ENCODE measurements at regions not wholly inside any gene's neighbourhood (a gene's known extent, or its start where the extent isn't known, plus 50 kb on each side); places are given as distances from the start of the nearest gene placed in this dataset.
"Not testable (repeated sequence)": the region's sequence is repeated elsewhere in the genome, so short reads cannot be mapped to it uniquely, and the experiment has no call there.

- Histone ChIP-seq H3K36me3 (ENCODE audit: low read depth) (no peaks in the 10 kb centered on the region), H3K4me3 (ENCODE audit: severe bottlenecking) (peak overlapping the region; percentile 31), H3K4me1 (ENCODE audit: insufficient read depth, poor library complexity, severe bottlenecking) (peaks cover 12% of the 10 kb centered on the region), H3K9me3 (ENCODE audit: severe bottlenecking) (no peaks in the 10 kb centered on the region), H3K27me3 (ENCODE audit: insufficient read depth, poor library complexity, severe bottlenecking) (no peaks in the 10 kb centered on the region), H3K27ac (ENCODE audit: poor library complexity, severe bottlenecking) (peak overlapping the region; percentile 39)
- peak; percentile 96 for ATAC-seq (ENCODE audit: low read depth)
- TF ChIP-seq CTCF (IDR thresholded peaks at IDR 0.05; ENCODE audit: poor library complexity, severe bottlenecking): peak; percentile 65
- peak; percentile 74 for DNase-seq (ENCODE audit: low spot score)
Measured at GRCh38 chr17:20908313-20909267, 134.2 kb downstream of the USP22 start.

DNA sequence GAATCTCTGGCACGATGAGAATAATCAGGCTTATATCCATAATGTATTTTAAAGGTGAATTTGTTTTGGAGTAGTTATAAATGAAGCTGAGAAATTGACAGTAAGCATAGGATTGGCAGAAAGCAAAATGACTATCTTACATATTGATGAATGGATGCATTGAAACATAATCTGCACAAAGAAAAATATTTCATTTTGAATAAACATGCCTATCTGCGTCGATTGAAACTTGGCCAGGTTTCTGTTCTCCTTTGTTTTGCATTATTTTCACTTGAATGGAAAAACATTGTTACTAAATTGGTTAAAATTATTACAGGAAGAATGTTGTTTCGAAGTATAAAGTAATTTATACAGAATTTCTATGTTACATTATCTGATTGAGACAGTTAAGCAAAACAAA lies 128.2 kb downstream of the USP22 start:
- H3K27me3 ChIP-seq (ENCODE audit: insufficient read depth, poor library complexity, severe bottlenecking): no peaks in the 10 kb centered on the region
- H3K4me3 ChIP-seq (ENCODE audit: severe bottlenecking): no peak overlapping the region
- no peak overlapping the region for H3K27ac ChIP-seq (ENCODE audit: poor library complexity, severe bottlenecking)
- no peaks in the 10 kb centered on the region for H3K4me1 ChIP-seq (ENCODE audit: insufficient read depth, poor library complexity, severe bottlenecking)
- no peaks in the 10 kb centered on the region for H3K36me3 ChIP-seq (ENCODE audit: low read depth)
- no peak for ATAC-seq (ENCODE audit: low read depth)
- no peaks in the 10 kb centered on the region for H3K9me3 ChIP-seq (ENCODE audit: severe bottlenecking)
- no peak for TF ChIP-seq CTCF (IDR thresholded peaks at IDR 0.05; ENCODE audit: poor library complexity, severe bottlenecking)
- DNase-seq (ENCODE audit: low spot score): no peak

DNA sequence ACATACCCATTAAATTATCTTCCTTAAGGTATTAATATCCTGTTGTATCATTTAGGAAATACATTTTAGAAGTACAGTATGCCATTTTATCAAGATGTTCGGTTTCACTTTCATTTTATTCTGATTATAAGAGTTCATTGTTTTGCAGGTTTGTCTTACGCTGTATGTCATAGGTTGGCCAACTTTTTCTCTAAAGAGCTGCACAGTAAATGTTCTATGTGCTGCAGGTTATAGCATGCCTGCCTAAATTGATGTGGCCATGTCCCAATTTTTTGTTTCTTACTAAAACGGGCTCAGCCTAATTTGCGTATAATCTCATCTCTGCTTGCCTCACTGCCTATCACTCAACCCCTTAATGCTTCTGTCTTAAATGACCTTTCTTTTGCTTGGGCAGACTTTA lies 126.4 kb downstream of the USP22 start:
- H3K4me1 ChIP-seq (ENCODE audit: insufficient read depth, poor library complexity, severe bottlenecking): peaks cover 5% of the 10 kb centered on the region
- ATAC-seq (ENCODE audit: low read depth) (peak; percentile 50; the same call in 2 of the 3 replicates), DNase-seq (ENCODE audit: low spot score) (no peak)
- H3K4me3 ChIP-seq (ENCODE audit: severe bottlenecking): peak overlapping the region; percentile 10
- no peaks in the 10 kb centered on the region for H3K27me3 ChIP-seq (ENCODE audit: insufficient read depth, poor library complexity, severe bottlenecking)
- no peaks in the 10 kb centered on the region for H3K36me3 ChIP-seq (ENCODE audit: low read depth)
- peak overlapping the region; percentile 5 for H3K27ac ChIP-seq (ENCODE audit: poor library complexity, severe bottlenecking)
- no peak for TF ChIP-seq CTCF (IDR thresholded peaks at IDR 0.05; ENCODE audit: poor library complexity, severe bottlenecking)
- H3K9me3 ChIP-seq (ENCODE audit: severe bottlenecking): no peaks in the 10 kb centered on the region

DNA sequence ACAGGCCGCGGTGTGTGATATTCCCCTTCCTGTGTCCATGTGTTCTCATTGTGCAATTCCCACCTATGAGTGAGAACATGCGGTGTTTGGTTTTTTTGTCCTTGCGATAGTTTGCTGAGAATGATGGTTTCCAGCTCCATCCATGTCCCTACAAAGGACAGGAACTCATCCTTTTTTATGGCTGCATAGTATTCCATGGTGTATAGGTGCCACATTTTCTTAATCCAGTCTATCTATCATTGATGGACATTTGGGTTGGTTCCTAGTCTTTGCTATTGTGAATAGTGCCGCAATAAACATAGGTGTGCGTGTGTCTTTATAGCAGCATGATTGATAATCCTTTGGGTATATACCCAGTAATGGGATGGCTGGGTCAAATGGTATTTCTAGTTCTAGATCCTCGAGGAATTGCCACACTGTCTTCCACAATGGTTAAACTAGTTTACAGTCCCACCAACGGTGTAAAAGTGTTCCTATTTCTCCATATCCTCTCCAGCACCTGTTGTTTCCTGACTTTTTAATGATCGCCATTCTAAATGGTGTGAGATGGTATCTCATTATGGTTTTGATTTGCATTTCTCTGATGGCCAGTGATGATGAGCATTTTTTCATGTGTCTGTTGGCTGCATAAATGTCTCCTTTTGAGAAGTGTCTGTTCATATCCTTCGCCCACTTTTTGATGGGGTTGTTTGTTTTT lies 125.1 kb downstream of the USP22 start:
- DNase-seq (ENCODE audit: low spot score); H3K27ac ChIP-seq (ENCODE audit: poor library complexity, severe bottlenecking); H3K27me3 ChIP-seq (ENCODE audit: insufficient read depth, poor library complexity, severe bottlenecking); H3K4me3 ChIP-seq (ENCODE audit: severe bottlenecking); H3K36me3 ChIP-seq (ENCODE audit: low read depth); H3K9me3 ChIP-seq (ENCODE audit: severe bottlenecking); ATAC-seq (ENCODE audit: low read depth): not testable (repeated sequence)
- peaks cover 10% of the 10 kb centered on the region for H3K4me1 ChIP-seq (ENCODE audit: insufficient read depth, poor library complexity, severe bottlenecking)

DNA sequence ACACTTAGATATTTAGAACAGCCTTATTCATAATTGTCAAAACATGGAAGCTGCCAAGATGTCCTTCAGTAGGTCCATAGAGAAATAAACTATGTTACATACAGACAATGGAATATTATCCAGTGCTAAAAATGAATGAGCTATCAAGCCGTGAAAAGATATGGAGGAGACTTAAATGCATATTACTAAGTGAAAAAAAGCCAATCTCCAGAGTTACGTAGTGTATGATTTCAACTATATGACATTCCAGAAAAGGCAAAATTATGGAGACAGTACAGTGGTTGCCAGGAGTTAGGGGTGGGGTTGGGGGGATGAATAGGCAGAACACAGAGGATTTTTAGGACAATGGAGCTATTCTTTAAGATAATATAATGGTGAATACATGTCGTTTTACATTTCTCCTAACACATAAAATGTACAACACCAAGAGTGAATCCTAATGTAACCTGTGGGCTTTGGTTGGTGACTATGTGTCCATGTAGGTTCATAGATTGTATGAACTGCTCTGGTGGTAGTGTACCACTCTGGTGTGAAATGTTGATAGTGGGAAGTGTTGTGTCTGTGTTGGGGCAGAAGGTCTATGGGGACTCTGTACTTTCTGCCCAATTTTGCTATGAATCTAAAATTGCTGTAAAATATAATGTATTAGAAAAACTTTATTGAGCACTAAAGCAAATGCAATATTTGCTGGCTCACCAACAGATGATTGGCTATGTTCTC lies 122.6 kb downstream of the USP22 start:
- DNase-seq (ENCODE audit: low spot score): no peak
- H3K27ac ChIP-seq (ENCODE audit: poor library complexity, severe bottlenecking): no peak overlapping the region

More for the DNA sequence above, 122.6 kb downstream of the USP22 start:
- Histone ChIP-seq H3K36me3 (ENCODE audit: low read depth) (no peaks in the 10 kb centered on the region), H3K27me3 (ENCODE audit: insufficient read depth, poor library complexity, severe bottlenecking) (no peaks in the 10 kb centered on the region), H3K4me1 (ENCODE audit: insufficient read depth, poor library complexity, severe bottlenecking) (peaks cover 16% of the 10 kb centered on the region), H3K4me3 (ENCODE audit: severe bottlenecking) (no peak overlapping the region), H3K9me3 (ENCODE audit: severe bottlenecking) (no peaks in the 10 kb centered on the region)
- TF ChIP-seq CTCF (IDR thresholded peaks at IDR 0.05; ENCODE audit: poor library complexity, severe bottlenecking): no peak
- no peak for ATAC-seq (ENCODE audit: low read depth)
